B cell (primary cell): ENCODE measurements at regions not wholly inside any gene's neighbourhood (a gene's known extent, or its start where the extent isn't known, plus 50 kb on each side); places are given as distances from the start of the nearest gene placed in this dataset.

Source experiments
- ATAC-seq: fragments of 200-7000 bp; cut with Tn5 transposase; one replicate; pipeline ENCODE4 v1.10.0; 2021; ENCODE audit warnings: low read depth, mild to moderate bottlenecking, moderate number of reproducible peaks, moderate library complexity
- CTCF ChIA-PET: fragments of 350-600 bp; sonication (Branson Sonifier 250); formaldehyde crosslinking; loops from one replicate; lab custom pipeline; 2021; ENCODE audit warnings: antibody characterized with exemption, inconsistent platforms; lab: Charles Lee
- POLR2A ChIA-PET: fragments of 350-600 bp; sonication (Branson Sonifier 250); formaldehyde crosslinking; loops from one replicate; lab custom pipeline; 2021; ENCODE audit warnings: antibody characterized with exemption; lab: Charles Lee
- DNase-seq: peaks from one replicate; pipeline ENCODE4 v3.0.0; 2013
- H2AFZ ChIP-seq: 2 replicates; pipeline ENCODE4 v1.6.1; 2012; ENCODE audit warnings: mild to moderate bottlenecking, low read depth, low read length; ENCODE audit not compliant: insufficient read depth, poor library complexity, severe bottlenecking
- H3K27ac ChIP-seq, 2 donors: 1 replicate in 1 of 2; 2 replicates in 1 of 2; pipeline ENCODE4 v1.5.1; 2012 to 2013; ENCODE audit warnings: low read length in 2 of 2, mild to moderate bottlenecking in 2 of 2, moderate library complexity in 1 of 2
- H3K27me3 ChIP-seq, 4 experiments: fragments of 200-600 bp in 1 of 4; sonication (generic) in 1 of 4; replicated peaks in 1 of 4; 1 replicate in 2 of 4; 2 replicates in 2 of 4; pipeline versions ENCODE4 v1.6.1 to v1.7.0; 2013 to 2016; ENCODE audit warnings: low read length in 3 of 4, mild to moderate bottlenecking in 2 of 4, mixed read lengths in 1 of 4, moderate library complexity in 1 of 4; ENCODE audit not compliant: insufficient read depth in 4 of 4, control insufficient read depth in 3 of 4; ENCODE audit errors: control extremely low read depth in 1 of 4
- H3K36me3 ChIP-seq, 2 experiments: replicated peaks in 1 of 2; 1 replicate in 1 of 2; 2 replicates in 1 of 2; pipeline versions ENCODE4 v1.6.1 to v1.7.1; 2013; ENCODE audit warnings: low read length in 1 of 2; ENCODE audit not compliant: insufficient read depth in 2 of 2, control insufficient read depth in 1 of 2; ENCODE audit errors: control extremely low read depth in 1 of 2, extremely low read depth in 1 of 2
- H3K4me1 ChIP-seq, 2 donors: fragments of 200-600 bp in 1 of 2; sonication (generic) in 1 of 2; 1 replicate in 1 of 2; 2 replicates in 1 of 2; pipeline versions ENCODE4 v1.5.1 to v1.6.1; 2013 to 2017; ENCODE audit warnings: low read length in 2 of 2; ENCODE audit not compliant: control insufficient read depth in 2 of 2, insufficient read depth in 2 of 2
- H3K4me2 ChIP-seq: replicated peaks from 2 replicates; pipeline ENCODE3; 2012; ENCODE audit warnings: mild to moderate bottlenecking, low read depth, low read length; ENCODE audit not compliant: poor library complexity, severe bottlenecking
- H3K4me3 ChIP-seq, 5 experiments: fragments of 200-600 bp in 1 of 5; sonication (generic) in 1 of 5; 1 replicate in 3 of 5; 2 replicates in 2 of 5; pipeline versions ENCODE4 v1.5.1 to v1.7.0; 2011 to 2016; ENCODE audit warnings: low read length in 4 of 5, mild to moderate bottlenecking in 4 of 5, low read depth in 2 of 5, control low read depth in 1 of 5, moderate library complexity in 1 of 5; ENCODE audit not compliant: insufficient read depth in 1 of 5; ENCODE audit errors: control extremely low read depth in 1 of 5, extremely low read depth in 1 of 5
- H3K79me2 ChIP-seq: fragments of 200-600 bp; sonication (generic); one replicate; pipeline ENCODE4 v1.6.0; 2016; ENCODE audit warnings: low read length; ENCODE audit not compliant: control insufficient read depth, insufficient read depth
- H3K9ac ChIP-seq: fragments of 200-600 bp; sonication (generic); 2 replicates; pipeline ENCODE4 v1.6.1; 2017; ENCODE audit warnings: mild to moderate bottlenecking, low read length, moderate library complexity
- H3K9me3 ChIP-seq, 3 donors: one replicate each; pipeline versions ENCODE4 v1.6.1 to v1.7.1; 2013; ENCODE audit warnings: low read length in 2 of 3; ENCODE audit not compliant: control insufficient read depth in 2 of 3, insufficient read depth in 1 of 3; ENCODE audit errors: control extremely low read depth in 1 of 3
- H4K20me1 ChIP-seq: 2 replicates; pipeline ENCODE4 v1.6.0; 2012; ENCODE audit warnings: mild to moderate bottlenecking, low read length; ENCODE audit not compliant: insufficient read depth, control insufficient read depth, poor library complexity, severe bottlenecking
- H3K27ac Mint-ChIP-seq: one replicate; pipeline ENCODE4 v1.8.0; 2021; ENCODE audit warnings: mixed read lengths
- H3K27me3 Mint-ChIP-seq: one replicate; pipeline ENCODE4 v1.8.0; 2021; ENCODE audit warnings: mixed read lengths
- H3K4me1 Mint-ChIP-seq: one replicate; pipeline ENCODE4 v1.8.0; 2021; ENCODE audit warnings: mixed read lengths
- H3K4me3 Mint-ChIP-seq: one replicate; pipeline ENCODE4 v1.8.0; 2021; ENCODE audit warnings: mixed read lengths
- H3K9me3 Mint-ChIP-seq: one replicate; pipeline ENCODE4 v1.8.0; 2022; ENCODE audit warnings: mixed read lengths; ENCODE audit not compliant: insufficient read depth
- CTCF ChIP-seq: fragments of 200-600 bp; IDR thresholded peaks from one replicate; pipeline ENCODE4 v1.8.0; 2022; ENCODE audit warnings: antibody characterized with exemption, mild to moderate bottlenecking
- EZH2 ChIP-seq: IDR thresholded peaks from 2 replicates; pipeline ENCODE4 v1.6.1; 2012; ENCODE audit warnings: borderline replicate concordance, low read depth, mild to moderate bottlenecking, moderate library complexity, low read length; ENCODE audit not compliant: insufficient read depth, poor library complexity, severe bottlenecking
- WGBS: methylation state at CpG from one replicate; pipeline ENCODE4 v1.1.5; 2013; ENCODE audit warnings: missing lambda C conversion rate; ENCODE audit not compliant: insufficient coverage; 5-methylcytosine and 5-hydroxymethylcytosine counted together
- intact Hi-C: fragments of 100-400 bp; cut with micrococcal nuclease; formaldehyde crosslinking; loops from one replicate; pipeline ENCODE4 v1.10.0; 2022

DNA sequence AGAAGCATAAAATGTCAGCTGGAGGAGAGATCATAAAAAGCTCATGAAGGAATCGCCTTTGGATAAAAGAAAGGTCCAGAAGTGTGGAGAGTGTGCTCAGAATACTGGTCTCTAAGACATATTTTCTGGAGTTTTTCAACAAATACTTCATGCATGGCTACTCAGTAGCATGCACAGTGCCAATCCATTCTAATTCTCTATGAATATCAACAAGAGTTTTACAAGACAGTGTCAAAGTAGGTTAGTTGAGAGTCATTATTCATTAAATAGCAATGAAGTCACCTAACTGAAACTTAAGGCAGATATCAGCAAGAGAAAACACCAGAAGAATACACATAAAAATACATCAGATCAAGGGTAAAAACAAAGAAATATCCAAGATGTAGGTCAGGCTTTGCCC, 1243.2 kb upstream of the SLC10A2 start:
- Histone ChIP-seq H3K79me2 (no peaks in the 10 kb centered on the region), H3K9me3 (no peaks in the 10 kb centered on the region), H3K4me2 (no peak overlapping the region), H3K9ac (no peak overlapping the region), H3K36me3 (no peaks in the 10 kb centered on the region), H3K27me3 (no peaks in the 10 kb centered on the region), H2AFZ (no peak overlapping the region), H3K4me1 (no peaks in the 10 kb centered on the region), H4K20me1 (no peaks in the 10 kb centered on the region), H3K27ac (no peak overlapping the region), H3K4me3 (no peak overlapping the region)
- DNase-seq (no peak), ATAC-seq (no peak)
- 100% methylated on average over 1 of the region's 1 CpG for WGBS
- Mint-ChIP-seq H3K4me3 (no peak overlapping the region), H3K27ac (no peak overlapping the region), H3K9me3 (peaks cover 3% of the 10 kb centered on the region), H3K27me3 (no peaks in the 10 kb centered on the region), H3K4me1 (no peaks in the 10 kb centered on the region)
- intact Hi-C loops: no loop called here
- no peak for TF ChIP-seq EZH2
- TF ChIP-seq CTCF: no peak
- POLR2A ChIA-PET: no interaction called here
- CTCF ChIA-PET: no interaction called here

- no peaks in the 10 kb centered on the region for H3K4me1 ChIP-seq
- H3K27me3 ChIP-seq: no peaks in the 10 kb centered on the region
- no peaks in the 10 kb centered on the region for H4K20me1 ChIP-seq
- no peak overlapping the region for H3K4me2 ChIP-seq
- no peaks in the 10 kb centered on the region for H3K79me2 ChIP-seq
- peaks cover 0 to 3% (median 0%) of the 10 kb centered on the region in 3 donors for H3K9me3 ChIP-seq
- Mint-ChIP-seq H3K4me3 (no peak overlapping the region), H3K27me3 (no peaks in the 10 kb centered on the region), H3K4me1 (no peaks in the 10 kb centered on the region), H3K27ac (no peak overlapping the region), H3K9me3 (peaks cover 5% of the 10 kb centered on the region)
- TF ChIP-seq EZH2 (no peak), CTCF (no peak)
- no peak for DNase-seq
- H2AFZ ChIP-seq: no peak overlapping the region
- intact Hi-C loops: no loop called here
- CTCF ChIA-PET: no interaction called here
- no peak overlapping the region for H3K4me3 ChIP-seq
- no peak for ATAC-seq
- POLR2A ChIA-PET: no interaction called here
- H3K36me3 ChIP-seq: no peaks in the 10 kb centered on the region
- H3K9ac ChIP-seq: no peak overlapping the region
- no CpG with 5 or more reads among the region's 4 CpGs for WGBS
- no peak overlapping the region for H3K27ac ChIP-seq
These were observed 1235.2 kb upstream of the SLC10A2 start for GRCh38 chr13:104301171-104301975.
